ENCODE measurements at regions not wholly inside any gene's neighbourhood (a gene's known extent, or its start where the extent isn't known, plus 50 kb on each side); places are given as distances from the start of the nearest gene placed in this dataset.
A peak's percentile ranks its signal among the peaks of the same experiment; 100 is the strongest.
"Not testable (repeated sequence)": the region's sequence is repeated elsewhere in the genome, so short reads cannot be mapped to it uniquely, and the experiment has no call there.

DNA sequence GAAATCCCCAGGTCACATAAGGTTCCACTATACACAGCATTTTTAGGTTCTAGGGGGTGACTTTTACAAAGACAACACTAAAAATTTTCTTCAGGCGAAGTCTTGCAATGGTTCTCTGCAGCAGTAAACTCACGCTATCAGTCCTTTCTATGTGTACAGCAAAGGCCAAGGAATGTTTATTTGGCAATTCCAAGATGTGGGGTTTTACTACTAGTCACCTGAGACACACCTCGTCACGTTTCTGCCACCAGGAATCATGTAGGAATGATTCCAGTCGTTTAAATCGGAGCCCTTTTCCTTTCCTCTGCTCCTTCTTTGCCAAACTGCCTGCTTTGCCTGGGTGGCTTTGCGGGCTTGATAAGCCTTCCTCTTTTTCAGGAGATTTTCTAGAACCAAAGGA is 75.9 kb upstream of the ENPEP start:
- H3K27ac ChIP-seq (ENCODE audit: low read length) = peak overlapping the region; percentile 32
- DNase-seq = peak; percentile 59 to 68
- H3K36me3 ChIP-seq (ENCODE audit: control insufficient read depth, insufficient read depth, low read length) = no peaks in the 10 kb centered on the region
- no peaks in the 10 kb centered on the region for H3K9me3 ChIP-seq (ENCODE audit: control insufficient read depth, low read depth, low read length)
- no peak overlapping the region for H3K4me3 ChIP-seq (ENCODE audit: low read length)
- H3K4me1 ChIP-seq (ENCODE audit: control insufficient read depth, insufficient read depth, low read length) = peaks cover 20% of the 10 kb centered on the region
- WGBS (ENCODE audit: insufficient coverage, low lambda C conversion rate) = 40% methylated on average over 2 of the region's 7 CpGs
- no peaks in the 10 kb centered on the region for H3K27me3 ChIP-seq (ENCODE audit: control insufficient read depth, insufficient read depth, low read length)

GRCh38 chr4:110399046-110399445 is 76.9 kb upstream of the ENPEP start:
- not testable (repeated sequence) for H3K9me3 ChIP-seq (ENCODE audit: control insufficient read depth, low read depth, low read length); H3K4me3 ChIP-seq (ENCODE audit: low read length); H3K27me3 ChIP-seq (ENCODE audit: control insufficient read depth, insufficient read depth, low read length); H3K27ac ChIP-seq (ENCODE audit: low read length); H3K36me3 ChIP-seq (ENCODE audit: control insufficient read depth, insufficient read depth, low read length); DNase-seq
- WGBS (ENCODE audit: insufficient coverage, low lambda C conversion rate) = no CpG with 5 or more reads among the region's 10 CpGs
- H3K4me1 ChIP-seq (ENCODE audit: control insufficient read depth, insufficient read depth, low read length) = peaks cover 27% of the 10 kb centered on the region

DNA sequence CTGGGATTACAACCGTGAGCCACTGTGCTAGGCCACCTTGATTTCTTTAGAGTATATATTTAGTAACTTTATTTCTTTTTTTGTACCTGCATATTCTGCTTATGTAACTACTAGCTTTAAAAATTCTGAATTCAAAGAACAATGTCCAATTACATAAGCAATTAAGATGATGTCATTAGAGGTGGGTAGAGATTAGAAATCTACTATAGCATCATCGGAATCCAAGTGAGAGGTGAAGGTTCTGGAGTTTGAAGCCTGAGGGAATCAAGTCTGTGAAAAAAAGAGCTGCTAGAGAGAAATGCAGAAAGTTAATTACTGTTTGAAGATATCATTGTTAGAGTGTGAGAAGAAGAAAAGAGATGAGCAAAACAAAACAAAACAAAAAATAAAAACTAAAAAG is 79.0 kb upstream of the ENPEP start:
- no peak overlapping the region for H3K27ac ChIP-seq (ENCODE audit: low read length)
- H3K9me3 ChIP-seq (ENCODE audit: control insufficient read depth, low read depth, low read length) = no peaks in the 10 kb centered on the region
- H3K36me3 ChIP-seq (ENCODE audit: control insufficient read depth, insufficient read depth, low read length) = no peaks in the 10 kb centered on the region
- no peak overlapping the region for H3K4me3 ChIP-seq (ENCODE audit: low read length)
- H3K27me3 ChIP-seq (ENCODE audit: control insufficient read depth, insufficient read depth, low read length) = no peaks in the 10 kb centered on the region
- WGBS (ENCODE audit: insufficient coverage, low lambda C conversion rate) = 43% methylated on average over 1 of the region's 2 CpGs
- peak; percentile 19 to 51 for DNase-seq
- H3K4me1 ChIP-seq (ENCODE audit: control insufficient read depth, insufficient read depth, low read length) = peaks cover 43% of the 10 kb centered on the region

GRCh38 chr4:110395421-110395820 is 80.5 kb upstream of the ENPEP start:
- Histone ChIP-seq H3K4me3 (ENCODE audit: low read length) (no peak overlapping the region), H3K27me3 (ENCODE audit: control insufficient read depth, insufficient read depth, low read length) (no peaks in the 10 kb centered on the region), H3K9me3 (ENCODE audit: control insufficient read depth, low read depth, low read length) (no peaks in the 10 kb centered on the region), H3K4me1 (ENCODE audit: control insufficient read depth, insufficient read depth, low read length) (peaks cover 42% of the 10 kb centered on the region), H3K27ac (ENCODE audit: low read length) (peak overlapping the region; percentile 50), H3K36me3 (ENCODE audit: control insufficient read depth, insufficient read depth, low read length) (no peaks in the 10 kb centered on the region)
- WGBS (ENCODE audit: insufficient coverage, low lambda C conversion rate) = 40% methylated on average over 1 of the region's 1 CpG
- DNase-seq = peak; percentile 18 to 60

GRCh38 chr4:110394871-110395270 is 81.1 kb upstream of the ENPEP start:
- peak in 1 of 2 donors; percentile 66 for DNase-seq
- H3K9me3 ChIP-seq (ENCODE audit: control insufficient read depth, low read depth, low read length) = no peaks in the 10 kb centered on the region
- peak overlapping the region; percentile 50 for H3K27ac ChIP-seq (ENCODE audit: low read length)
- H3K4me1 ChIP-seq (ENCODE audit: control insufficient read depth, insufficient read depth, low read length) = peaks cover 38% of the 10 kb centered on the region
- H3K27me3 ChIP-seq (ENCODE audit: control insufficient read depth, insufficient read depth, low read length) = no peaks in the 10 kb centered on the region
- no peaks in the 10 kb centered on the region for H3K36me3 ChIP-seq (ENCODE audit: control insufficient read depth, insufficient read depth, low read length)
- H3K4me3 ChIP-seq (ENCODE audit: low read length) = no peak overlapping the region

- no peaks in the 10 kb centered on the region for H3K27me3 ChIP-seq (ENCODE audit: control insufficient read depth, insufficient read depth, low read length)
- H3K4me3 ChIP-seq (ENCODE audit: low read length) = no peak overlapping the region
- H3K27ac ChIP-seq (ENCODE audit: low read length) = no peak overlapping the region
- H3K36me3 ChIP-seq (ENCODE audit: control insufficient read depth, insufficient read depth, low read length) = no peaks in the 10 kb centered on the region
- no peaks in the 10 kb centered on the region for H3K4me1 ChIP-seq (ENCODE audit: control insufficient read depth, insufficient read depth, low read length)
- peaks cover 4% of the 10 kb centered on the region for H3K9me3 ChIP-seq (ENCODE audit: control insufficient read depth, low read depth, low read length)
- DNase-seq = no peak
Measured at GRCh38 chr4:110381784-110382183, 94.2 kb upstream of the ENPEP start.

GRCh38 chr4:110372485-110372884 is 103.5 kb upstream of the ENPEP start:
- Histone ChIP-seq H3K36me3 (ENCODE audit: control insufficient read depth, insufficient read depth, low read length) (no peaks in the 10 kb centered on the region), H3K4me1 (ENCODE audit: control insufficient read depth, insufficient read depth, low read length) (peaks cover 8% of the 10 kb centered on the region), H3K27me3 (ENCODE audit: control insufficient read depth, insufficient read depth, low read length) (no peaks in the 10 kb centered on the region), H3K4me3 (ENCODE audit: low read length) (no peak overlapping the region), H3K27ac (ENCODE audit: low read length) (peak overlapping the region; percentile 78), H3K9me3 (ENCODE audit: control insufficient read depth, low read depth, low read length) (no peaks in the 10 kb centered on the region)
- WGBS (ENCODE audit: insufficient coverage, low lambda C conversion rate) = no CpG with 5 or more reads among the region's 2 CpGs
- peak; percentile 36 to 51 for DNase-seq

GRCh38 chr4:110371016-110371770 is 104.8 kb upstream of the ENPEP start:
- H3K36me3 ChIP-seq (ENCODE audit: control insufficient read depth, insufficient read depth, low read length) = no peaks in the 10 kb centered on the region
- peak overlapping the region; percentile 78 for H3K27ac ChIP-seq (ENCODE audit: low read length)
- DNase-seq = peak; percentile 48 to 73
- no peaks in the 10 kb centered on the region for H3K9me3 ChIP-seq (ENCODE audit: control insufficient read depth, low read depth, low read length)
- no peak overlapping the region for H3K4me3 ChIP-seq (ENCODE audit: low read length)
- peaks cover 8% of the 10 kb centered on the region for H3K4me1 ChIP-seq (ENCODE audit: control insufficient read depth, insufficient read depth, low read length)
- WGBS (ENCODE audit: insufficient coverage, low lambda C conversion rate) = no CpG with 5 or more reads among the region's 4 CpGs
- H3K27me3 ChIP-seq (ENCODE audit: control insufficient read depth, insufficient read depth, low read length) = no peaks in the 10 kb centered on the region

GRCh38 chr4:110368409-110368808 is 107.5 kb upstream of the ENPEP start:
- Histone ChIP-seq H3K4me3 (ENCODE audit: low read length) (no peak overlapping the region), H3K27me3 (ENCODE audit: control insufficient read depth, insufficient read depth, low read length) (no peaks in the 10 kb centered on the region), H3K27ac (ENCODE audit: low read length) (no peak overlapping the region), H3K4me1 (ENCODE audit: control insufficient read depth, insufficient read depth, low read length) (peaks cover 21% of the 10 kb centered on the region), H3K36me3 (ENCODE audit: control insufficient read depth, insufficient read depth, low read length) (no peaks in the 10 kb centered on the region), H3K9me3 (ENCODE audit: control insufficient read depth, low read depth, low read length) (no peaks in the 10 kb centered on the region)
- WGBS (ENCODE audit: insufficient coverage, low lambda C conversion rate) = no CpG with 5 or more reads among the region's 3 CpGs
- DNase-seq = no peak

DNA sequence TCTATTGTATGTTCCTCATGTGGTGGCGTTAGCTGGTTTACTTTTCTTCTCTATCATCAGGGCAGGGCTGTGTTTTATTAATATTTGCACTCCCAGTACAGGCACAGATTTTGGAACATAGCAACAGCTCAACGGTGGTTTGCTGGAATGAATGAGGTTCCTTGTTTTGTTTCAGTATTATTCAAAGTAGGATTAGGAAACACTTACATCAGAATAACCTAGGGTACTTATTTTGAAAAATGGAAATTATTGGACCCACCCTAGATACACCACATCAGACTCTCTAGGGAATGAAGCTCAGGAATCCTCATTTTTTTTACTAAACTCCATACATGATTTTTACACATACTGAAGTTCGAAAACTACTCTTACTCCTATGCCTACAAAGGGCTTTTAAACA is 108.8 kb upstream of the ENPEP start:
- Histone ChIP-seq H3K36me3 (ENCODE audit: control insufficient read depth, insufficient read depth, low read length) (no peaks in the 10 kb centered on the region), H3K27me3 (ENCODE audit: control insufficient read depth, insufficient read depth, low read length) (no peaks in the 10 kb centered on the region), H3K27ac (ENCODE audit: low read length) (no peak overlapping the region), H3K9me3 (ENCODE audit: control insufficient read depth, low read depth, low read length) (no peaks in the 10 kb centered on the region), H3K4me3 (ENCODE audit: low read length) (no peak overlapping the region), H3K4me1 (ENCODE audit: control insufficient read depth, insufficient read depth, low read length) (peaks cover 19% of the 10 kb centered on the region)
- WGBS (ENCODE audit: insufficient coverage, low lambda C conversion rate) = 83% methylated on average over 1 of the region's 3 CpGs
- no peak for DNase-seq

DNA sequence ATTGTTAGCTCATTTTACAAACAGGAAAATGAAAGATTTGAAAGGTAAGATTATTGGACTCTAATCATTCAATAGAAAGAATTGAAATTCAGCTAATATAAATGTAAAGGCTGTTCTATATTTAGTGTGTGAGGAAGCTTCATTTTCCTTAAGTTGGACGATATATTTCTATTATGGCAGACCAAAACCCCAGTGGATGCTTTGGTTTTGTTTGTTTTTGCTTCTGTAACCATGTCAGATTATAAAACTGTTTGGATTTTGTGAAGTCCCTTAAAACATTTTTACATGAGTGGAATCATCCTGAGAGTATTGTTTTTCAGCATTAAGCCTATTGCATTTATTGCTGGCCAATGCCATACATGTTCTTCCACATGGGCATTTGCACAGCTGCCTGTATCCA is 110.2 kb upstream of the ENPEP start:
- Histone ChIP-seq H3K4me3 (ENCODE audit: low read length) (no peak overlapping the region), H3K36me3 (ENCODE audit: control insufficient read depth, insufficient read depth, low read length) (no peaks in the 10 kb centered on the region), H3K9me3 (ENCODE audit: control insufficient read depth, low read depth, low read length) (no peaks in the 10 kb centered on the region), H3K4me1 (ENCODE audit: control insufficient read depth, insufficient read depth, low read length) (peaks cover 16% of the 10 kb centered on the region), H3K27ac (ENCODE audit: low read length) (peak overlapping the region; percentile 84), H3K27me3 (ENCODE audit: control insufficient read depth, insufficient read depth, low read length) (no peaks in the 10 kb centered on the region)
- WGBS (ENCODE audit: insufficient coverage, low lambda C conversion rate) = 80% methylated on average over 1 of the region's 1 CpG
- no peak for DNase-seq

Data from large intestine (tissue), 3 donors.